ENCODE measurements at regions not wholly inside any gene's neighbourhood (a gene's known extent, or its start where the extent isn't known, plus 50 kb on each side); places are given as distances from the start of the nearest gene placed in this dataset.

- Histone ChIP-seq H3K9me3 (no peaks in the 10 kb centered on the region), H3K4me1 (peaks cover 0 to 15% (median under 1%) of the 10 kb centered on the region in 4 donors), H3K36me3 (no peaks in the 10 kb centered on the region), H3K4me3 (no peak overlapping the region), H3K27me3 (peaks cover 0 to 9% (median 0%) of the 10 kb centered on the region in 4 donors), H3K27ac (replicated peaks in 1 of 4) (no peak overlapping the region)
- no peak for DNase-seq (ENCODE audit: extremely low spot score)
- intact Hi-C loops (cut with DNase I) = no loop called here
- no peak for TF ChIP-seq POLR2A (IDR thresholded peaks at IDR 0.05; ENCODE audit: low read depth)
- TF ChIP-seq CTCF (IDR thresholded peaks at IDR 0.05) = no peak
- no peak for TF ChIP-seq EP300 (IDR thresholded peaks at IDR 0.05)
- no peak for TF ChIP-seq POLR2AphosphoS5 (IDR thresholded peaks at IDR 0.05)
- 91% methylated on average over 13 of the region's 13 CpGs for WGBS
Observed at GRCh38 chr15:70442211-70442610, 321.1 kb downstream of the UACA start.

- H3K9me3 ChIP-seq = no peaks in the 10 kb centered on the region
- no peak overlapping the region for H3K27ac ChIP-seq (replicated peaks in 1 of 4)
- WGBS = 97% methylated on average over 10 of the region's 10 CpGs
- no peak overlapping the region for H3K4me3 ChIP-seq
- H3K4me1 ChIP-seq = peaks cover 0 to 15% (median 0%) of the 10 kb centered on the region in 4 donors
- TF ChIP-seq POLR2AphosphoS5 (IDR thresholded peaks at IDR 0.05) (no peak), POLR2A (IDR thresholded peaks at IDR 0.05; ENCODE audit: low read depth) (no peak), EP300 (IDR thresholded peaks at IDR 0.05) (no peak), CTCF (IDR thresholded peaks at IDR 0.05) (no peak)
- intact Hi-C loops (cut with DNase I) = no loop called here
- DNase-seq (ENCODE audit: extremely low spot score) = no peak
- peaks cover 0 to 9% (median 0%) of the 10 kb centered on the region in 4 donors for H3K27me3 ChIP-seq
- H3K36me3 ChIP-seq = no peaks in the 10 kb centered on the region
Observed at GRCh38 chr15:70440416-70441138, 322.8 kb downstream of the UACA start.

GRCh38 chr15:70439880-70440279 is 323.5 kb downstream of the UACA start:
- Histone ChIP-seq H3K27ac (replicated peaks in 1 of 4) (no peak overlapping the region), H3K4me1 (peaks cover 0 to 17% (median 0%) of the 10 kb centered on the region in 4 donors), H3K4me3 (no peak overlapping the region), H3K9me3 (no peaks in the 10 kb centered on the region), H3K27me3 (peaks cover 0 to 9% (median 0%) of the 10 kb centered on the region in 4 donors), H3K36me3 (no peaks in the 10 kb centered on the region)
- TF ChIP-seq EP300 (IDR thresholded peaks at IDR 0.05) (no peak), POLR2AphosphoS5 (IDR thresholded peaks at IDR 0.05) (no peak), CTCF (IDR thresholded peaks at IDR 0.05) (no peak), POLR2A (IDR thresholded peaks at IDR 0.05; ENCODE audit: low read depth) (no peak)
- intact Hi-C loops (cut with DNase I) = no loop called here
- no peak for DNase-seq (ENCODE audit: extremely low spot score)
- 96% methylated on average over 5 of the region's 5 CpGs for WGBS

GRCh38 chr15:70439304-70439877 is 324.0 kb downstream of the UACA start:
- Histone ChIP-seq H3K4me3 (no peak overlapping the region), H3K9me3 (no peaks in the 10 kb centered on the region), H3K4me1 (peaks cover 0 to 19% (median 0%) of the 10 kb centered on the region in 4 donors), H3K36me3 (no peaks in the 10 kb centered on the region), H3K27me3 (peaks cover 0 to 9% (median 0%) of the 10 kb centered on the region in 4 donors), H3K27ac (replicated peaks in 1 of 4) (no peak overlapping the region)
- 73% methylated on average over 10 of the region's 10 CpGs for WGBS
- intact Hi-C loops (cut with DNase I) = no loop called here
- no peak for DNase-seq (ENCODE audit: extremely low spot score)
- no peak for TF ChIP-seq CTCF (IDR thresholded peaks at IDR 0.05)
- TF ChIP-seq POLR2A (IDR thresholded peaks at IDR 0.05; ENCODE audit: low read depth) = no peak
- TF ChIP-seq EP300 (IDR thresholded peaks at IDR 0.05) = no peak
- no peak for TF ChIP-seq POLR2AphosphoS5 (IDR thresholded peaks at IDR 0.05)
